AG20443 (cell line): ENCODE measurements at regions not wholly inside any gene's neighbourhood (a gene's known extent, or its start where the extent isn't known, plus 50 kb on each side); places are given as distances from the start of the nearest gene placed in this dataset.
"Not testable (repeated sequence)": the region's sequence is repeated elsewhere in the genome, so short reads cannot be mapped to it uniquely, and the experiment has no call there.

Source experiments
- DNase-seq: peaks from one replicate; pipeline ENCODE4 v3.0.0; 2012; ENCODE audit warnings: low spot score, mixed read lengths

DNA sequence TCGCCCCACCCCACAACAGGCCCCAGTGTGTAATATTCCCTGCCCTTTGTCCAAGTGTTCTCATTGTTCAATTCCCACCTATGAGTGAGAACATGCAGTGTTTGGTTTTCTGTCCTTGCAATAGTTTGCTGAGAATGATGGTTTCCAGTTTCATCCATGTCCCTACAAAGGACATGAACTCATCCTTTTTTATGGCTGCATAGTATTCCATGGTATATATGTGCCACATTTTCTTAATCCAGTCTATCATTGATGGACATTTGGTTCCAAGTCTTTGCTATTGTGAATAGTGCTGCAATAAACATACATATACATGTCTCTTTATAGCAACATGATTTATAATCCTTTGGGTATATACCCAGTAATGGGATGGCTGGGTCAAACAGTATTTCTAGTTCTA, 132.7 kb downstream of the SNX10 start:
- not testable (repeated sequence) for DNase-seq

DNA sequence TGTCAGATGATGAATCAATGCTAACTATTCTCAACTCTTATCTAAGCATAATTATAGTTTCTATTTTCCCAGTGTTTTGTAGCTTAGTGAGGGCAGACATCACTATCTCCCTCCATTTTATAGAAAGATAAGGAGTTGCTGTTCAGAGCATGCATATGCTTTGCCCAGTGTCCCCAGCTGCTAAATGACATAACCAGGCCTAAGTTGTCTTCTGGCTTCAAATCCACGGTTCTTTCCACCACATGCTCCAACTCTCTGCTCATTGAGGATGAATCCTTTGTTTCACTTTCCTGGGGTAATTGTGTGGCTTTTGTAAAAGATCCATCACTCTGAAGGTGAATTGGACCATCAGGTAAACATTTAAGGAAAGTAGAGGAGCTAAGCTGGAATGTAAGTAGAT, 134.0 kb downstream of the SNX10 start:
- DNase-seq, result no peak

DNA sequence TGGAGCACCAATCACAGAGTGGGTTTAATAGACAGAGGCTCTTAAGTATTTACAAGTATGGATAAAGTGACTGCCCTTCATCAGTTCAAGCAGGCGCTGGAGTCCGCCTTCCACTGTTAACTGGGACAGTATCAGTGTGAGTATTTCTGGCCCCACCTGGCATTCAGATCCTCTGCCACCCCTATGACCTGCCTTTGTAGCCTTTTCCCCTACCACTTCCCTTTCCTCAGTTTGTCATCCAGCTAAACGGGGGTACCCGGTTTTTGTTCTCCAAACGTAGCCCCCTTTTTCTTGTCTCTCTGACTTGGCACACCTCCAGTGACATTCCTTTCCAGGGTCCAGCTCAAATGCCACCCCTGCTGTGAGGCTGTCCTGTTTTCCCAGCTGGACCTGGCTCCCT, 134.4 kb downstream of the SNX10 start:
- DNase-seq, result no peak

DNA sequence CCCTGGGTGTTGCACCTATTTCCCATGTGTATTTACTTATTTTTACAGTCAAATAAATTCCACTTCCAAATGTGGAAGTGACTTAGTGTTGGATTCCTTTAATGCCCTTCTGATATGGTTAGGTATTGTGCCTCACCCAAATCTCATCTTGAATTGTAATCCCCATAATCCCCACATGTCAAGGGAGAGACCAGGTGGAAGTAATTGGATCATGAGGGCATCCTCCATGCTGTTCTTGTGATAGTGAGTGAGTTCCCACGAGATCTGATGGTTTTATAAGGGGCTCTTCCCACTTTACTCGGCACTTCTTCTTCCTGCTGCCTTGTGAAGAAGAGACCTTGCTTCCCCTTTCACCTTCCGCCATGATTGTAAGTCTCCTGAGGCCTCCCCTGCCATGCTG, 136.9 kb downstream of the SNX10 start:
- DNase-seq, result no peak

DNA sequence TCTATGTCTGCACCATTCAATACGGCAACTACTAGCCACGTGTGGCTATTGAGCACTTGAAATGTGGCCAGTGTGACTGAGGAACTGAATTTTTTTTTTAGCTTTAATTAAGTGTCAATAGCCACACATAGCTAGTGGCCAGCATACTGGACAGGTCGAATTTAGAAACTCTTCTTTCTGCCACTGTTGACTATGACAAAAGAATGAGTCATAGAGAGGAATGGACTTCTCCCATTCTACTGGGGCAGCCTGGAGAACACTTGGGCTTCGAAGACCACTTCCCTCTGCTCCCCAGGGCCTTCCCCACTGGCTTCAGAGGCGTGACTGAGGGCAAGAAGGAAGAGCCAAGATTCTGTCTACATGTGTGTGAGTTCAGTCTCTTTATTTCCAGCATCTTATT, 137.5 kb downstream of the SNX10 start:
- DNase-seq, result no peak

DNA sequence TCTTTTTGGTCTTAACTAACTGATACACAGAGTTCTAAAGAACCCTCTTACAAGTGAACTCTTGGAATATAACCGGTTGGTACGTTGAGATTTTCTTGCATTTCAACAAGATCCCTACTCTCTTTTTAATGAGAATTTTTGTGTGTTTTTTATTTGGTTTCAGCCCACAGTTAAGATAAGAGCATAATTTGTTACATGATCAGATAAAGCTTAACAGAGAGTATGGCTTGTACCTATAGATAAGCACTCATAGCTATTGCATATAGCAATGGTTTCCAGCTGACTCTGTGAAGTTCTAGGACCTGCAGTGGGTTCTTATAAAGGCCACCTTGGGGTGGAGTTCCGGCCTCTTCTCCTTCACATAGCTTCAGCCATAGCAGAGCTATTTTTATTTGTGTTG, 143.3 kb downstream of the SNX10 start:
- no peak for DNase-seq

DNA sequence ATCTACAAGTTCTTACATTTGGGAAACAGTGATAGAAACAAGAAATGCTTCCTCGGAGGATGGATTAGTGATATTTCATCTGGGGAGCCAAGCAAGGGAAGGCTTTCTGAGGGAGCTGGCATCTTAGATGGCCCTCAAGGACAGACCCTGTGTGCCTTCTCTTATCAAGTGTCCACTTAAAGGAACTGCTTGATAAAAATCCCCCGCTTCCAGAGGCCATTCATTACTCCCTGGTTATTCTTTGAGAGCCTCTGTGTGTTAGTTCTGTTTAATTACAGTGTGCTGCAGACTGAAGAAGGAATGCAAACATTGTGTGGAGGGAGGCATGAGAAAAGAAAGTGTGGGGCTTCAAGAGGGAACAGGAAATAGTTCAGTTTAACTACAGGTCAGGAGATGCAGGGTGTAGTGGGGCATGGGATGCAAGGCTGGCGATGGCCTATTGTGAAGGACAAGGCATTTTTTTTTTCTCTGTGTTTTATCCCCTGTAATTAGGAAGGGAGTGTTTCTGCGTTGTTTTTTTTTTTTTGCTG, 145.4 kb downstream of the SNX10 start:
- no peak for DNase-seq

DNA sequence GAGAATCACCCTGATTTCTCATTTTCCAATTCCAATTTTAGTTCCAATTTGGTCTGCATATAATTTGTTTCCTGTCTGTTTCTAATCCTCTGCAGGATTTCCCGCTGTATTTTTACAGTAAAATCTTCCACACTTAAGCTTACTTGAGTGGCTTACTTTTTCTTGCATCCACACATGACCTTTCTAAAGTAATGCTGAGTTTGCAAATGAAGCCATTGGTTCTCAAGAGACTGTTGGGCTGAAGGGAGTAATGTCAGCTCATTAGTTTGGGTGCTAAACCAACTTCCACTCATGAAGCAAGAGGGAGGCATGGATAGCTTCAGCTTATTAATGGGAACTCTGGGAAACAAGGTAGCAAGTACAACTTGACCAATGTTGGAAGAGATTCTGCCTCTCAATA, 146.4 kb downstream of the SNX10 start:
- no peak for DNase-seq

DNA sequence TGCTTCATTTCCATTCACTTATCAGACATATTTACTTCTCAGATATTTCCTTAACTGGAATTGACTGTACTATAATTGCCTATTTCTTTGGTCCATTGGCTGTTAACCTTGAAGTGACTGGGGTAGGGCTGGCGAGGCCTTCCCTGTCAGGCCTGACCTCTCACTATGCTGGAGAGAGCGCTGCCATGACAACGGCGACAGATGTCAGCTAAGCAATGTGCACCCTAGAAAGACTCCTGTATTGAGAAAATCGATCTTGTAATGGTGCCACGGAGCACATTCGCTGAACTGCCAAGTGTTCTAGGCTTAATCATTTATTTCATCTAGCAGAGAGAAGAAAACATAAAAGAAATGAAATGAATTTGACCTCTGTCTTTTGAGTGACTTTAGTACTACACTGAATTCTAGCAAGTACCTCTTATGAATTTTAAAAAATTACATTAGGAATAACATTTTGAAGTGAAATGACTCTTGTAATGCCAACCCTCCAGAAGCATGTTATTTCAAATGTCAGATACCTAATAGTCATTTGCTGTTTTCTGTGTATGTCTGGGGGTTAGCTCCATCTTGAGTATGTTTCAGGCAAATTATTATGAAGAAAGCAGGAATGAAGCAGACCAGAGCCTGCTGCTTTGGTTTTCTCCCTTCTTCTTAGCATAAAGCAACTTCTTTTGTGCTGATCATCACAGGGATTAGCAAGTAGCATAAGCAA, 148.0 kb downstream of the SNX10 start:
- no peak for DNase-seq

DNA sequence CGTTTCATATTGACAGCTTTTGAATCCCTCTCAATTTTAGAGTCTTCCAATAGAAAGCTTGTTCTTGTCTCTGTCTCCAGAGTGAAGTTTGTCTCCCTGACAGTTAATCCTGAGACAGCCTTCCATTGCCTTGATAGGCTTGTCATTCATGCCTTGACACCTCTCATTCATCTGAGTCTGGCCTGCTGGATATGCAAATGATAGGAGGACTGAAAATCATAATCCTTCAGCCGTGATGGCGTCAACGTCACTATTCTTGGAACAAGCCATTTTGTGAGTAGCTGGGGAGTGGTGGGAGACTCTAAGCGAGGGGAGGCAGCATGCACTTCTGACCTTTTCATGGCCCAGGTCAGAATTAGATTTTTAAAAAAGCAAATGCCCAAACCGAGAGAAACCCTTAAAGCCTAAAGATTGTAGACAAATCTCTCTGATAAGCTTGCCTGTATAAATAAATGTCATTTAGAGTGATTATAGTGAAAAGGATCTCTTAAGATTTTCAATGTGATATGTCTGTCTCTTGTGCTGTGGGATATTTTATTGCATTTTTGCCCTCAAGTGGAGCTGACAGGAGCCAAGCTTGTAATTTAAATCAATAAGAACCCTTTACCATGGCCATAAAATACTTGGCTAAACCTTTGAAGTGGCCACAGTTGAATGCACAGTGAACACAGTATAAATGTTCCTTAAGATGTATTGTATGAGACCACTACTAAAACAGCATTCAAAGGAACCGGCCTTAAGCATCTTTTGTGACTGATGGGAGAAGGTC, 148.8 kb downstream of the SNX10 start:
- no peak for DNase-seq

DNA sequence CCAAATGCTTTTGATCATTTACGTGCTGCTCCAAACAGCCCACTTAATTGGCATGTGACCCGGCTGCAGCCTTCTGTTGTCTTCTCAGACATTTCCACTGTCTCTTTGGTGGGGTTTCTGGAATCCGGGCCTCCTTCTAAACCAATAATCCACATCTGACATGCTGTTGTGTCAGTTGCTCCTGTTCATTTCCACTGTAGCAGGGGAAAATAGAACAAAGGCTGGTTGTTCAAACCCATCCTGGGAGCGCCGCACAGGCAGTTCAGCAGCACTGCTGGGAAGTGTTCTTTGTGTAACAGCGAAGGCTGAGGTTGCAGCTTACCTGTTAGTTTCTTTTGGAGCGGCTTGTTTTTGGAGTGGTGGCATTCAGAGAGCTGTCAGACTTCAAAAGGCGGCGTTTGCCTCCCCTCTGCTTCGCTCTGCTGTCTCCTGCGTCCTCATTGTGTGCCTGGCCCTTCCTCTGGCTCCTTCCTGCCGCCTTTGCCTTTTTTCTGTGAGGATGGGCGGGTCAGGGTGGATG, 149.4 kb downstream of the SNX10 start:
- DNase-seq, result no peak

DNA sequence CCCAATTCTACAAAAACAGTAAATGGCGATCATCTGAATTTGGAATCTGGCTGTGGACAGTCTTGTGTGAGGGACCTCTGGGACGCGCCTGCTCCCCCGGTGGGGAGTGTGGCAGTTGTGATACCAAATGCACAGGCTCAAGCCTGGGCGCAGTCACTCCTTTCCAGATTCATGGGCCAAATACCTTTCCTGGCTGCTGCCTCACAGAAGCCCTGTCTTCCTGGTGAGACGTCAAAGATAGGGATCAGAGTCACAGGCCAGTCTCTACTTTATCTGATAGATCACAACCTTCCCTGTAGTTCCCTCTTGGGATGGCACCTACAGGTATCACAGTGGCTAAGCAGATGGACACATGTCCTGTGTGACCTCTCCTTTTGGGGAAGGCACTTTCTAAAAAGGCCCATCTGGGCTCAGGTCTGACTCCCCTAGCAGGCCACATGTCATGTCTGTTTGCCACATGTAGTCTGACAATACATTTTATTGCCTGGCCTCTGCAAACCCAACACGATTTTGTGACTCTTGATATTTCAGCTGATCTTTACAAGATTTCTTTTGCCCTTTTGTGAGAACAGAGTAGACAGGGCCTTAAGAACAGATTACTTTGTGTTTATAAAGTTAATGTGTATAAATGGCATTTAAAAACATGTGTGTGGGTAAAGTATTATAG, 150.1 kb downstream of the SNX10 start:
- DNase-seq, result no peak

DNA sequence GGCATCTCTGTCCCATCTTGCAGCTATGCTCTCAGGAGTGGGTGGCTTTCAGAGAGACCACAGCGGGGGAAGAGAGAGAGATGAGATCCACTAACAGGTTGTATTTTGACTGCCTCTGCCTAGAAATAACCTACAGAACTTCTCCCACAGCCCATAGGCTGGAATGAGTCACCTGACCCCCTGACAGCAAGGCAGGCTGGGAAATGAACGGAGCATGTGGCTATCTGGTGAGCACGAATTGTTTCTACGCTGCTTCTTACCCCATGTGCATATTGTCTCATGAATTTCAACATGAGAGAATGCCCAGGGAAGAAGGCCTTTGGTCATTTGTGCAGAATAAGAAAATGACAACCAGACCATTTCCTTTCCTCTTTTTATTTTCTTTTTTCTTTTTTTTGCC, 151.3 kb downstream of the SNX10 start:
- DNase-seq, result no peak

DNA sequence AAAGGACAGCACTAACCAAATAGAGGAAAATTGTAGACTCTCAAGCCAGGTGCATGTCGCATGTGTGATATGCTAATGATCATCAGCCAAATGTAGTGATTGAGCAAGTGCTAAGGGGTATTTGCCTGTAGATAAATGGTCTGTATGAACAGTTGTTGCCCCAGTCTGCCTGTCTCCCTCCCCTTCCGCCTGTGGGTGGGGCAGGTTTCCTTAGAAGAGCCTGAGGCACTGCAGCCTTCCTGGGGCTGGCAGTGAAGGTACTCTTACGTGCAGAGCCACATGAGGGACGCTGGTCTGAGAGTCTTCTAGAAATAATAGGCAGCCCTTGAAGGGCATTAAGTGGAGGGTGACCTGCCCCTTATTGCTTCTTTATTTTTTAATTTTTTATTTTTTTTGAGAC, 152.1 kb downstream of the SNX10 start:
- DNase-seq, result no peak

DNA sequence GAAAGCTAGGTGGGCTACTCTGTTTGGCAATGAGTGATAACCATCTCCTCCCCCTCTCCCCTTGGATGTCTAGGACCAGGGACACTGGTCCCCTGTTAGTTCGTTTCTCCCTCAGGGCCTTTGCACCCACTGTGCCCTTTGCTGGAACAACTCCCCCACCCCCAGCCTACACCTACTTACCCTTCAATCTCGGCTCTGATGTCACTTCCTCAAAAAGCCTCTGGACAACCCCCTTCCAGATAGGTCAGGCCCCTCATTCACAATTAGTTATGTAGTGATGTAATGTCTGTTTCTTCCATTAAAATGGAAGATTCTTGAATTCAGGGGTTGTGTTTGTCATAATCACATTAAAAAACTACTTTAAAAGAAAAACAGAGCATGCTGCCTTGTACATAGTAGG, 152.9 kb downstream of the SNX10 start:
- DNase-seq, result no peak

DNA sequence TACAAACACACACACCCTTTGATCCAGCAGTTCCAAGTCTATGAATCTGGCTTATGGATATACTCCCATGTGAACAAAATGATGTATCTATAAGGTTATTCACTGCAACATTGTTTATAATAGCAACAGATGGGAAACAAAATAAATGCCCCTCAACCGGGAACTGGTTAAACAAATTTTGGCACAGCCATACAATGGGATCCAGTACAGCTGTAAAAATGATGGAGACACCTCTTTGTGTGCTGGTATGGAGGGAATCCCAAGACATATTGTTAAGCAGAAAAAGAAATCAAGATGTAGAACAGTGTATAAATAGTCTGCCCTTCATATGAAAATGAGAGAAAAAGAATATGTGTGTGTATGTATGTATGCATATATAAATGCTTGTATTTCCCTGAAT, 155.5 kb downstream of the SNX10 start:
- no peak for DNase-seq

DNA sequence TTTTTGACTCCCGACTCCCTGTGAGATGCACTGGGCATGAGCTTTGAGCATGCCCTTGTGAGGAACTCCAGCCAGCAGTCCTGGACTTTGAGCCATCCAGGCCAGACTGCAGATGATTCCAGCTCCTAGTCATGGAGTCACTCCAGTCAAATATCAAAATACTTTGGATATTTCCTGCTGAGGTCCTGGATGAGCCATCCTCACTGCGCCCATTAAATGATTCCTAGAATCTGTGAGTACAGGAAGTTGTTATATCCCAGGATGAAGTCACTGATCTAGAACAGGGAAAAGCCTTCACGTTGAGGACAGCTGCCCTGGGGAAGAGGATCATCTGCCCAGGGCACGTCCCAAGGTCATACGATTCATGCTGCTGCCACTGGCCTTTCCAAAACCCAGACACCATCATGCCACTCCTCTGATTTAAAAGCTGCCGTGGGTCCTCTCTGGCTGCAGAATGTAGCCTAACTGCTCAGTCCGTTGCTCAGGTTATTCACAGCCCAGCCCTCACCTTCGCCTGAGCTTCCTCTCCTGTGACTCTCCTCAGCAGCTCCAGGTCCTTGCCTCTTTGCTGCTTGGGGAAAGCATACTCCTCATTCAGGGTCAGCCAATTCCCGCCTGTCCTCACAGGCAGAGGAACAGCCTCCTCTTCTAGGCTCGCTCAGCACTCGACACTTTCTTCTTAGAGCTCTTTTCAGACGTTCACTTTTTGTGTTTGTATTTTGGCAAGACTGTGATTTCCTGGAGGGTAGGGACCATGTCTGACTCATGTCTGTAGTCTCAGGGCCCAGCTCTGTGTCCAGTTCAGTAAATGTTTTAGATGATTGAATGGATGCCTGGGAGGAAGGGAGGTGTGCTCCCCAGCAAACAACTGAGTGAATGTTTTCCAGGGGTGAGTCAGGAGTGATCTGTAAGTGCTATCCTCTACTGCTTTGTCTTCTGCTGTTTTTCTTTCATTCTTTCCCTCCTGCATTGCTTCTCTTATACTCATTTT, 157.8 kb downstream of the SNX10 start:
- DNase-seq, result peak; percentile 63

DNA sequence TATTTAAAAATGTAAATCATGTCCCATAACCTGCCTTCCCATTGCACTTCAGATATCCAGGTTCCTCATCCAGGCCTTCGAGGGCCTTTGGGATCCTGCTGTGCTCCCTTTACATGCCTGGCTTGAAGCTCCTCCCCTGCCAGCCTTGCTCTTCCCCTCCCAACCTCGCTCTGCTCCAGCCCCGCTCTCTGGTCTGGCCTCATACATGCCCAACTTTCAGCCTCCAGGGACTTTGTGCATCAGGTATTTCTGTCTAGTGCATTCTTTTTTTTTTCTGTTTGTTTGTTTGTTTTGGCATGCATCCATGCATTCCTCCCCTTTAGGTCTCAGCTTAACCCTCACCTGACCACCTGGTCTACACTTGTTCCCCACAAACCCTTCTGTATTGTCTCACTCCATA, 160.3 kb downstream of the SNX10 start:
- DNase-seq, result no peak

DNA sequence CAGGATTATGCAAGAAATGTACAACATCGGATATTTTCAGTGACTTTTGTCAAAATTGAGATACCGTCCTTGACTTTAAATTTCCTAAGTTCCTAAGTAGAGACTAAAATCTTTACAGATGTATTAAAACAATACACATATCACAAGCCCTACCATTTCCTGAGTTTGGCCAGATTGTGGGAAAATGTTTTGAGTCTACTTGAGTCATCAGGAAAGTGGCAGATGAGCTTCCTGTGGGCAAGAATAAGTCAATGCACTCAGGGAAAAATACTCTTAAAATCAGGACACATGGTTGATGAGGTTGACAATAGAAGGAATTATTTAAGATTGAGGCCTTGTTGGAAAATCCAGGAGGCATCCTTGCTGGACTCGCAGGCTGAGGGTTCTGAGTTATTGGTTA, 162.5 kb downstream of the SNX10 start:
- DNase-seq, result no peak

DNA sequence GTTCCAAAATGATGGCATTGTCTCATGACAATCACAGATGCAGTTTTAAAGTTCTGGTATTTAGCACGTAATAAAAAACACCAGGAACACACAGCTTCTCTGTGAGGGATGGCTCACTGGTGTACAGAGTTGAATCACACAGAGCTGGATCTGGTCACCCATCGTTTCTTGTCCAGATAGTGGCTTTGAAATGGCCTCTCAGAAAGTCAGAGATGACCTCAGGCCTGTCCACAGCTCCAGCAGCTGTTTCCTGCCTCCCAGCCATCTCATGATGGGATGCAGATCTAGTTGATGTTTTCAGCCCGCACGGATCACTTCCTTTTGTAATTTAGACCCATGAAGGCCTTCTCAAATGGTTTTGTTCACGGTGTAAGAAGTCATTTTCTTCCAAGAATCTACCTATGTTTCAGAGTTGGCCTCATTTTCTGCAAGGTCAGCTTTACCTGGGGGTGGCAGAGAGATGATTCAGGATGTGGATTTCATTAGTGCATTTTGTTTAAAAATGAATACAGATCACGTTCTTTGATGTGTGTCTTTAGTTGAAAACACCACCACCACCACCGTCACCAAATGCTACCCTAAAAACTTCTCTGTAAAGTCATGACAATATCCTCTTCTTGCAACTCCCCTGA, 166.2 kb downstream of the SNX10 start:
- DNase-seq, result peak; percentile 35
